Spleen (tissue), 11 donors: ENCODE measurements at regions not wholly inside any gene's neighbourhood (a gene's known extent, or its start where the extent isn't known, plus 50 kb on each side); places are given as distances from the start of the nearest gene placed in this dataset.

Experiments
- DNase-seq: peaks from one replicate; pipeline ENCODE4 v3.0.0-alpha.2; 2020
- H3K27ac ChIP-seq, 8 donors: fragments of 200-600 bp; sonication (generic) in 7 of 8; 1 replicate in 4 of 8; 2 replicates in 4 of 8; pipeline versions ENCODE4 v1.5.0 to v1.8.0; 2016 to 2021; ENCODE audit warnings: inconsistent platforms in 4 of 8, mild to moderate bottlenecking in 4 of 8, moderate library complexity in 1 of 8
- H3K27me3 ChIP-seq, 7 donors: fragments of 200-600 bp; sonication (generic) in 6 of 7; replicated peaks in 1 of 7; 1 replicate in 4 of 7; 2 replicates in 3 of 7; pipeline versions ENCODE4 v1.5.0 to v1.8.0; 2016 to 2021; ENCODE audit warnings: inconsistent platforms in 3 of 7, mild to moderate bottlenecking in 1 of 7
- H3K36me3 ChIP-seq, 6 donors: fragments of 200-600 bp; sonication (generic) in 5 of 6; 1 replicate in 4 of 6; 2 replicates in 2 of 6; pipeline versions ENCODE4 v1.5.0 to v1.8.0; 2016 to 2021; ENCODE audit warnings: inconsistent platforms in 2 of 6
- H3K4me1 ChIP-seq, 6 donors: fragments of 200-600 bp; sonication (generic) in 5 of 6; 1 replicate in 3 of 6; 2 replicates in 3 of 6; pipeline versions ENCODE4 v1.5.0 to v1.8.0; 2016 to 2021; ENCODE audit warnings: inconsistent platforms in 3 of 6
- H3K4me3 ChIP-seq, 8 donors: fragments of 200-600 bp; sonication (generic) in 7 of 8; 1 replicate in 4 of 8; 2 replicates in 4 of 8; pipeline versions ENCODE4 v1.5.0 to v1.8.0; 2016 to 2021; ENCODE audit warnings: inconsistent platforms in 4 of 8, mild to moderate bottlenecking in 4 of 8, moderate library complexity in 2 of 8
- H3K9me3 ChIP-seq, 8 donors: fragments of 200-600 bp; sonication (generic) in 7 of 8; 1 replicate in 4 of 8; 2 replicates in 4 of 8; pipeline versions ENCODE4 v1.5.0 to v1.8.0; 2016 to 2021; ENCODE audit warnings: inconsistent platforms in 4 of 8
- POLR2A ChIP-seq, 3 donors: fragments of 450-650 bp; IDR thresholded peaks; one replicate each; pipeline ENCODE4 v1.5.1; 2017; ENCODE audit warnings: antibody characterized with exemption in 3 of 3, mild to moderate bottlenecking in 1 of 3
- POLR2AphosphoS5 ChIP-seq, 3 donors: sonication (generic); formaldehyde crosslinking; IDR thresholded peaks; one replicate each; pipeline ENCODE4 v1.5.1; 2017; ENCODE audit warnings: antibody characterized with exemption in 3 of 3
- WGBS, 5 donors: extraction: QIAGEN DNeasy Blood & Tissue Kit in 3 of 5; methylation state at CpG; one replicate each; pipeline versions ENCODE4 v1.1.5 to v1.1.7; 2013 to 2018; 5-methylcytosine and 5-hydroxymethylcytosine counted together
- intact Hi-C: fragments of 100-400 bp; cut with DNase I; formaldehyde crosslinking; loops from one replicate; pipeline ENCODE4 v1.15.0; 2023; ENCODE audit warnings: low total_unique reads
- TF ChIP-seq, protein P1 (sequence below), 11 experiments: fragments of 200-600 bp in 7 of 11; fragments of 450-650 bp in 4 of 11; sonication (generic) in 4 of 11; IDR thresholded peaks in 8 of 11; conservative IDR thresholded peaks in 3 of 11; 1 replicate in 7 of 11; 2 replicates in 4 of 11; pipeline versions ENCODE4 v1.4.0 to v1.8.0; 2016 to 2021; ENCODE audit warnings: antibody characterized with exemption in 11 of 11, inconsistent platforms in 4 of 11, mild to moderate bottlenecking in 1 of 11
- donor health status: healthy with polysubstance abuse.
- donor health status: DM: no; HTN: no; CAD: no; lungs with moderate emphysema.
- donor health status: DM: no; HTN: no; CAD: no.
- donor health status: Bipolar disorder and iron deficiency.
- donor health status: healthy.
- donor health status: DM: no; HTN: no; CAD: no.
- donor health status: DM: yes; HTN: yes; CAD: no.

DNA sequence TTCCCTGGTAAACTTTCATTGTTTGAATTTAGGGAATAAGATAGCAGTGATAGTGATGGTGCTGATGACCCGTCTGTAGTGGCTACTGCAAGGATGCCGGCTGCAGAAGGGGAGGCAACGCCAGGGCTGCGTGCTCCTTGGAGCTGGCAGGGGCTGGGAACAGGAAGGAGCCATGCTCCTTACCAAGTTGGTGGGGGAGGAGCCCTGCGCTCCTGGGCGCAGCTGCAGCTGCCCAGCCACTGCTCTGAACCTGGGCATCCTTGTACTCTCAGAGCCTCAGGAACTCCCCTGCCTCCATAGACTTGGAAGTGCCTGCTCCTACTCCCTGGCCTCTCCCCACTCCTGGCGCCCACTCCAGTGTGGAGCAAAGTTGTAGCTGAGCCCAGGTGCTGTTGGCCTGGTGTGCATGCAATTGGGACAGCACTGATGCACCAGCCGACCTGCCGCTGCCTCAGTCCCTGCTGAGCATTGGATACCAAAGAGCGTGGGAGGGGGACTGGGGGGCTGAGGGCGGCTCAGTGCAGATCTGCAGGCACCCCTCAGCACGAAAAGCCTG is 585.1 kb upstream of the FAM174A start:
- WGBS, 5 donors: 84 to 94% (median 86%) methylated on average over 12 of the region's 12 CpGs
- intact Hi-C loops: no loop called here
- peak; percentile 64 for DNase-seq
- Histone ChIP-seq H3K4me1 (no peaks in the 10 kb centered on the region), H3K4me3 (no peak overlapping the region), H3K9me3 (peaks cover 0 to 3% (median 0%) of the 10 kb centered on the region in 8 donors), H3K36me3 (no peaks in the 10 kb centered on the region), H3K27me3 (no peaks in the 10 kb centered on the region), H3K27ac (no peak overlapping the region)
- no peak for TF ChIP-seq POLR2A (IDR thresholded peaks at IDR 0.05)
- TF ChIP-seq, protein P1, sequence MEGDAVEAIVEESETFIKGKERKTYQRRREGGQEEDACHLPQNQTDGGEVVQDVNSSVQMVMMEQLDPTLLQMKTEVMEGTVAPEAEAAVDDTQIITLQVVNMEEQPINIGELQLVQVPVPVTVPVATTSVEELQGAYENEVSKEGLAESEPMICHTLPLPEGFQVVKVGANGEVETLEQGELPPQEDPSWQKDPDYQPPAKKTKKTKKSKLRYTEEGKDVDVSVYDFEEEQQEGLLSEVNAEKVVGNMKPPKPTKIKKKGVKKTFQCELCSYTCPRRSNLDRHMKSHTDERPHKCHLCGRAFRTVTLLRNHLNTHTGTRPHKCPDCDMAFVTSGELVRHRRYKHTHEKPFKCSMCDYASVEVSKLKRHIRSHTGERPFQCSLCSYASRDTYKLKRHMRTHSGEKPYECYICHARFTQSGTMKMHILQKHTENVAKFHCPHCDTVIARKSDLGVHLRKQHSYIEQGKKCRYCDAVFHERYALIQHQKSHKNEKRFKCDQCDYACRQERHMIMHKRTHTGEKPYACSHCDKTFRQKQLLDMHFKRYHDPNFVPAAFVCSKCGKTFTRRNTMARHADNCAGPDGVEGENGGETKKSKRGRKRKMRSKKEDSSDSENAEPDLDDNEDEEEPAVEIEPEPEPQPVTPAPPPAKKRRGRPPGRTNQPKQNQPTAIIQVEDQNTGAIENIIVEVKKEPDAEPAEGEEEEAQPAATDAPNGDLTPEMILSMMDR (IDR thresholded peaks at IDR 0.05 in 8 of 11, conservative IDR thresholded peaks at IDR 0.05 in 3 of 11): no peak
- no peak for TF ChIP-seq POLR2AphosphoS5 (IDR thresholded peaks at IDR 0.05)

DNA sequence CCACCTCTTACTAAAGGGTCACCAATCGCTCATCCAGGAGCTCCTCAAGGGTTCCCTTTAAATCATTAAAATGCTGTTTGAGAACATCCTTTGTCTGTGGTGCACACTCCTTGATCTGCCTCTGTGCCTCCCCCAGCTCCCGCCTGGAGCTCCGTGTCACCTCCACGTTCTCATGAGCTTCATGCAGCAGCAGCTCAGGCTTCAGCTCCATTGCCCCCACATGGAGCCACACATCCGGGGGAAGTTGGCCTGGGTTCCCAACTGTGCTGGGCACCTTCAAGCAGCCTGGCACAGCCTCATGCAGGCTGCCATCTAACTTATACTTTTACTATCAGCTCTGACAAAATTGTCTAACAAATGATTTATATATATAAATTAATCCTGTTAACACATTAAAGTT is 585.8 kb upstream of the FAM174A start:
- no peak for TF ChIP-seq POLR2AphosphoS5 (IDR thresholded peaks at IDR 0.05)
- TF ChIP-seq POLR2A (IDR thresholded peaks at IDR 0.05): no peak
- TF ChIP-seq, protein P1 (IDR thresholded peaks at IDR 0.05 in 8 of 11, conservative IDR thresholded peaks at IDR 0.05 in 3 of 11): no peak
- DNase-seq: peak; percentile 40
- no peaks in the 10 kb centered on the region for H3K9me3 ChIP-seq
- H3K27ac ChIP-seq: no peak overlapping the region
- no peaks in the 10 kb centered on the region for H3K27me3 ChIP-seq
- H3K36me3 ChIP-seq: no peaks in the 10 kb centered on the region
- H3K4me1 ChIP-seq: no peaks in the 10 kb centered on the region
- intact Hi-C loops: no loop called here
- 84 to 92% (median 88%) methylated on average over 5 of the region's 5 CpGs for WGBS, 5 donors
- no peak overlapping the region for H3K4me3 ChIP-seq

DNA sequence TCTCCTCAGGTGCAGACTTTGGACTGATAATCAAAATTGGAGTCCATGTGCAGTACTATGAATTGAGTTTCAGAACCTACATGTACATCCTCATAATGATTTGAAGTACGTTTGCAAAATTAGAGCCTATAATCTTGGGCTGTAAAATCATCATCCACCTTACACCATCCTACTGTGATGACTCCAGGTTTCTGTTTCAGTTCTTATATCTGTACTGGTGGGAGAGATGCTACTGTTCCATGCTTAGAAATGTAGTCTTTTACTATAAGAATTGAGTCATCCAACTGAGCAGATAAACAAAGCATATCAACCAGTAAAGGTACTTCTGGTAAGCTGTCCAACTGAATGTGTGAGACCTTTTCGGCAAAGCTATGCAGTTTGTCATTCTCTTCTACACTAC is 586.3 kb upstream of the FAM174A start:
- TF ChIP-seq, protein P1 (IDR thresholded peaks at IDR 0.05 in 8 of 11, conservative IDR thresholded peaks at IDR 0.05 in 3 of 11): no peak
- TF ChIP-seq POLR2AphosphoS5 (IDR thresholded peaks at IDR 0.05) (no peak), POLR2A (IDR thresholded peaks at IDR 0.05) (no peak)
- no peak for DNase-seq
- no peaks in the 10 kb centered on the region for H3K9me3 ChIP-seq
- WGBS, 5 donors: 69 to 91% (median 85%) methylated on average over 2 of the region's 2 CpGs
- no peaks in the 10 kb centered on the region for H3K4me1 ChIP-seq
- intact Hi-C loops: no loop called here
- no peak overlapping the region for H3K4me3 ChIP-seq
- no peaks in the 10 kb centered on the region for H3K27me3 ChIP-seq
- no peak overlapping the region for H3K27ac ChIP-seq
- no peaks in the 10 kb centered on the region for H3K36me3 ChIP-seq

DNA sequence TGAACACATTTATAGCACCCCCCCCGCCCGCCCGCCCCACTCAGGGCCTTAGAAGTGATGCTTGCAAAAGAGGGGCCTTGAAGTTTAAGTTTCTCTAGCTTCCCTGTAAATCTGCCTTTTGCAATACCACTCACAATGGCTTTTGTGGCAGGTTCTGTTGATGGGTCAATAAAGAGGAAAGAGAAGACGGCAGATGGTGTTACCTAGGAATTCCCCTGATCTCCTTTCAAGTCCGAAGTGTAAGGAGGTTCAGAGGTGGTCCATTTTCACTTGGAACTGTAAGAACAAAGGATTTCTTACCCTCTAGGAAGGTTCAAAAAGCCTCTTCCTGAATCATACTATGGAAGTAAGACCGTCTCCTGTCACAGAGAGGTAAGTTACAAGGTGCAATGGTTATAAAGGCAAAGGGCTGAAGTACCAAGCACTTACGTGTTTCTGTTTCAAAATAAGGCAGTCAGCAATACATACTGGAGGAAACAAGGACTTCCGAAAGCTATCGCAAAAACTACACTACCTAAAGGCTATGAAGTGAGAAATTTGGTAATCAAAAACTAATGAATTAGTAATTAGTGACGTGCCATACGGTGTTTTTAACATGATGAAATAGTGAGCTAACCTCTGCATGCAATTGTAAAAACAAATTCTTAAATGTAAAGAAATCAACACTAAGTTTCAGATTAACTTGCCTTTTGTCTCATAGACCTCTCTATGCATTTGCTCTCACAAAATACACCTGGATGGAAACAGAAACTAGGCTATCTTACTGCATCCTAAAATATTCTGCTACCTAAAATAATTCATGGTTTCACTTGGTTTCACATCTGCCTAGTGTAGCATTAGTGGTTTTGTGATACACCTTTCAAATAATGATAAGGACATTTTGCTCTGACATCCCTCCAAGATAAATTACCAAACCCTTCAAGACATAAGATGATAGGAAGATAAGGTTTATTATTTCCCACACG is 589.4 kb upstream of the FAM174A start:
- Histone ChIP-seq H3K27me3 (no peaks in the 10 kb centered on the region), H3K36me3 (no peaks in the 10 kb centered on the region), H3K4me1 (no peaks in the 10 kb centered on the region), H3K27ac (no peak overlapping the region), H3K9me3 (no peaks in the 10 kb centered on the region), H3K4me3 (no peak overlapping the region)
- 71 to 78% (median 76%) methylated on average over 12 of the region's 12 CpGs for WGBS, 5 donors
- no peak for TF ChIP-seq POLR2A (IDR thresholded peaks at IDR 0.05)
- no peak for TF ChIP-seq POLR2AphosphoS5 (IDR thresholded peaks at IDR 0.05)
- TF ChIP-seq, protein P1 (IDR thresholded peaks at IDR 0.05 in 8 of 11, conservative IDR thresholded peaks at IDR 0.05 in 3 of 11): no peak
- intact Hi-C loops: no loop called here
- DNase-seq: no peak
